ENCODE measurements at regions not wholly inside any gene's neighbourhood (a gene's known extent, or its start where the extent isn't known, plus 50 kb on each side); places are given as distances from the start of the nearest gene placed in this dataset.
A peak's percentile ranks its signal among the peaks of the same experiment; 100 is the strongest.

DNA sequence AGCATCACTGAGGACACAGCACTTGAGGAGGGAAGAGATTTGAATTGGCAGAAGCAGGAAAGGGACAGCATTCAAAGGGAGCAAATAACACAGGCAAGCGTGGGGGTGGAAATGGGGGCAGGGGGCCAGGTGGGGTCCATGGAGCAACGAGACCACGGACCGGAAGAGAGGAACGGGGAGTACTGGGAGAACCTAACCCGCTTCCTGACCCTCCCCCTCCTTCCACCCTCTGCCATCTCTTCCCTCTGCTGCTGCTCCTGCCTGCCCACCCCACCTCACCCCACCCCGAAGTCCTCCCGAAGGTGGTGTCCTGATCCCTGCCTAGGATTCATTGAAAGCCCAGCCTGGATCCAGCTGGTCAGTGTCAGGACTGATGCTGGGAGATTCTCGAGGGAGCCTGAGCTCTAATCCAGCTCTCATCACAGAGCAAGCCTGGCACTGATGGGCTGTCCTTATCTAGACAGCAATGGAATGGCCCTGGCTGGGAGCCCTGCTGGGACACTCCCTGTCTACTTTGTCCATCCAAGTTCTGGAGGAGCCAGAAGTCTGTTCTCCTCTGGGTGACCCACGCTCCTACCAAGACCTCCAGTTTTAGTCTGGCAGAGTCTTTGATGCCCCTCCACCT is 105.0 kb downstream of the TRIM29 start:
- no peak for DNase-seq

DNA sequence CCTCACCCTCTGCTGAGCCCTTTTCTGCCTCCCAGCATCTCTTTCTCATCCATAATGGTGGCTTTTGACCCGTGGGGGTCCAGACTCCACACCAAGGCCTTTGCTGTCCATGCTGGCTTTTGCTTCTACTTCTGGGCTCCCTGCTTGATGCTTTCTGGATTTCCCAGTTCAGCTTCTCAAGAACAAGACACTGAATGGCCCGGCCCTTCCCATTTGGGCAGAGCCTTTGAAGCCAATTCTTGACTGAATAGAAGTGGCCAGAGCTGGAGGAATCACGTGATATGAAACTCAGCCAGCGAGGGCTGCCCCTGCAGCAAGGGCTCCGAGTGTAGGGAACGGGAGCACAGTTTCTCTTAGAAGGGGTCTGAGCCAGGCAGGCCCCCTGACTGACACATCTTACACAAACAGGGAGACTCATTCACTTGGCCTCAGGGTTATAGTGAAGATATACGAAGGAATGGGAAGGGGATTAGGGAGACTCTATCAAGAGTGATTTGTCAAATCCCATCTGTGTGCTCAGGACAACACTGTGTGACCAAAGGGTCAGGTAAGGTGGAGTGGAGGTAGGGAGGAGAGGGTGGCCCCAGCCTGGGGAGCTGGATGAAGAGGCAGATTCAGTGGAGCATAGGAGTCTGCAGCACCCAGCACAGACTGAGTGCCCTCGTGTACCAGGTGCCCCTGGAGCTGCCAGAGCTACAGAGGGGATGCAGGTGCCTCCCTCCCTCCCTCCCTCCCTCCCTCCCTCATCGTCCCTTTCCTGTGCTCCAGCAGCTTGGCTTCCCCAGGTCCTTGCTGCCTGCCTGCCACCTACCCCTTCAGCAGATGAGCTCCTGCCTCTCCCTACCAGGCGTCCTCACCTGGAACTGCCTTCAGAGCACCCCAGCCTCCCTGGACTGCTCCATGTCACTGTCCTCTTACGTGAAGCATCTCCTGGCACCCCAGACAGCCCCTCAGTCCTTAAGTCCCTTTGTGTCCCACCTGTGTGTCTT is 106.0 kb downstream of the TRIM29 start:
- DNase-seq, result no peak

DNA sequence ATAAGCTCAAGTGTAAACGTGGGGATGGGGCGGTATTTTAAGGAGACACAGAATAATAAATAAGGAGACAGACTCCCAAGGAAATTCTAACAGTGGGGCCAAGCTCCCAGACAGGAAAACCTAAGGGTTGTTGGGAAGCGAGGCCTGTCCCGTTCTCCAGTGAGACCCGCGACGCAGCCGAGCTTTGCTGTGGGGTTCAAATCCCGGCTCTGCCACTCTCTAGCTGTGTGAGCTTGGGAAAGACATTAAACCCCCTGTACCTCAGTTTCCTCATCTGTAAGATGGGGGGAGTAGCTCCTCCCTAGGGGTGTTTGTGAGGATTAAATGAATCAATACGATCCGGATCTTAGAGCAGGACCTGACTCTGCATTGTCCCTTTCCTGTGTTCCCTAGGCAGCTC is 106.8 kb downstream of the TRIM29 start:
- no peak for DNase-seq

GRCh38 chr11:120030411-120030810 is 107.5 kb downstream of the TRIM29 start:
- DNase-seq, result no peak

DNA sequence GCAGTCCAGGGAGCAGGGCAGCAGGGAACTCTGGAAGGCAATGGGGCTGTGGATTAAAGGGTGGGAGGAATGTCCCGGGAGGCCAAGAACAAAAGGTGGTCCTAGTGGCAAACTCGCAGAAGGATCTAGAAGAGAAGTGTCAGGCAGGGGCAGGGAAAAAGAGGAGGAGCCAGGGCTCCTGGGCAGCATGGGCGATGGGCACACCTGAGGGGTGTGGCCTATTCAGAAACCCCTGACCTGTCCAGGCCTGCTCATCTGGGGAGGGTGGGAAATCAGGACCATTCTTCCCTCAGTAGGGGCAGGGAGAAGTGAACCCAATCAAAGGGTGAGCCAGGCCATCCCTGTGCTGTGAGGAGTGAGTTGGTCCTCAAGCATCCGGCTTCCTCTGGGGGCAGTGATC is 108.6 kb downstream of the TRIM29 start:
- DNase-seq, result no peak

- DNase-seq, result no peak
Measured at GRCh38 chr11:120028897-120029258, 109.0 kb downstream of the TRIM29 start.

GRCh38 chr11:120028181-120028896 is 109.6 kb downstream of the TRIM29 start:
- DNase-seq, result no peak

DNA sequence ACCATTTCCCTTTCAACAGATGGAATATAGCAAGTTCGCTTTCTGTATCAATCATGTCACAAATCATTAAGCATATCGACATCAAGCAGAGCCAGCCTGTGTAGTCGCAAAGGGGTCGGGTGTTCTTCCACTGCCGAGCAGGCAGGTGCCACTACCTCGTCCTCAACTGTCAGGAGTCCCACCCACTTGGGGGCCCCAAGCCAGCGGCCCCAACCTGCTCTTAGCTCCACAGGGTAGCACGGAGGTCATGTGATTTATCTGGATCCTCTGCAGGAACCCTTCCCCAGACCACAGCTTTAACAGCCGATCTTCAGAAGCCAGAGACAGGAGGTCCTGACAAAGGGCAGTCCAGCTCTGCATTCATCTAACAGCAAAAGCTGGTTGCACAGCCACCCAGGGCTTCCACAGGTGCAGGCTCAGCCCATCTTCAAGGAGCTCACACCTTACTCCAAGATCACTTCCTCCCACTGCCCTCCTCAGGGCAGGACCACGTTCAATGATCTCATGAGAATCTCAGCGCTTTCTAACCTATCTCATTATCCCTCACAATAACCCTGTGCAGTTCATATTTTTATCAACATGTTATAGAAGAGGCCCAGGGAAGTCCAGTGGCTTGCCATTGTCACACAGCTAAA is 110.2 kb downstream of the TRIM29 start:
- DNase-seq, result no peak

DNA sequence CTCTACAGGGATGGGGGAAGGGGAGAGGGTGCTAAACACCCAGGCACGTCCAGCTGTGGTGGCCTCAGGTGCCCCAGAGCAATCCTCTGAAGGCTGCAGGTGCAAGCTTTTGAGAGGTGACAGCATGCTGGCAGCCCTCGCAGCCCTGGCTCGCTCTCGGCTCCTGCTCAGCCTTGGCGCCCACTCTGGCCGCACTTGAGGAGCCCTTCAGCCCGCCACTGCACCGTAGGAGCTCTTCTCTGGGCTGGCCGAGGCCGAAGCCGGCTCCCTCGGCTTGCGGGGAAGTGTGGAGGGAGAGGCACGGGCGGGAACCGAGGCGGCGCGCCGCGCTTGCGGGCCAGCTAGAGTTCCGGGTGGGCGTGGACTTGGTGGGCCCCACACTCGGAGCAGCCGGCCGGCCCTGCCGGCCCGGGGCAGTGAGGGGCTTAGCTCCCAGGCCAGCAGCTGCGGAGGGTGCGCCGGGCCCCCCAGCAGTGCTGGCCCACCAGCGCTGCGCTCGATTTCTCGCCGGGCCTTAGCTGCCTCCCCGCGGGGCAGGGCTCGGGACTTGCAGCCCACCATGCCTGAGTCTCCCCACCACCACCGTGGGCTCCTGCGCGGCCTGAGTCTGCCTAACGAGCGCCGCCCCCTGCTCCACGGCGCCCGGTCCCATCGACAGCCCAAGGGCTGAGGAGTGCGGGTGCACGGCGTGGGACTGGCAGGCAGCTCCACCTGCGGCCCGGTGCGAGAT is 112.1 kb downstream of the TRIM29 start:
- no peak for DNase-seq

DNA sequence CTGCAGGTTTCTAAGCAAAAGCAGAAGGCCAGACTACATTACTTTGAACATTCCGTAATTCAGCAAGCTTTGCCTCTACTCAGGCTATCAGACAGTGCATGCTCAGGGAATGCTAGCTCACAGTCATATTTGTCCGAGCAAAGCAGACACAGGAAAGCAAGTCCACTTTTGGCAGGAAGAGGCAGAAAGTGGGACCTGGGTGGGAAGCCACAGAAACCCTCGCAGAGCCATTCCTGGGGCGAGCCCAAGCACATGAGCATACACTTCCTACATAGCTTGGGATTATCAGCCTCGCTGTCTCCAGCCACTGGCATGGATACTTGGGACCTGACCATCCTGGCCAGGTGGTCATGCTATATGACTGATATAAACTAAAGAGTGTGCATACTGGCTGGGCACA is 113.3 kb downstream of the TRIM29 start:
- no peak for DNase-seq

DNA sequence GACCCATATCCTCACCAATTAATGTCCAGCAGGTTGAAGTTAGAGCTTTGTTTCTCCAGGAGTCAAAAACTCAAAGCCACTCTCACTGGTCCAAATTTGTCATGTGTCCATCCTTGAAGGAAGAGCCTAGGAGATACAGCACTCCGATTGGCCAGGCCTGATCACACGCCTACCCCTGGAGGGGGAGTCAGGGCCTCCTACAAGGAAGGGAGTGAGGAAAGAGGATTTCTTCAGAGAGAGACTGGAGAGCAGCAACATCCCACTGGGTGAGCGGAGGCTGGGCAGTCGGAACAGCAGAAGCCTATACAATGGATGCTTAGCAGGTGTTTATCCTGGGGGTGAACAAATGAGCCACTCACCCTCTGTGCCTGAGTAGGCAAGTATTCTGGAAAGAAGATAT is 113.9 kb downstream of the TRIM29 start:
- no peak for DNase-seq

DNA sequence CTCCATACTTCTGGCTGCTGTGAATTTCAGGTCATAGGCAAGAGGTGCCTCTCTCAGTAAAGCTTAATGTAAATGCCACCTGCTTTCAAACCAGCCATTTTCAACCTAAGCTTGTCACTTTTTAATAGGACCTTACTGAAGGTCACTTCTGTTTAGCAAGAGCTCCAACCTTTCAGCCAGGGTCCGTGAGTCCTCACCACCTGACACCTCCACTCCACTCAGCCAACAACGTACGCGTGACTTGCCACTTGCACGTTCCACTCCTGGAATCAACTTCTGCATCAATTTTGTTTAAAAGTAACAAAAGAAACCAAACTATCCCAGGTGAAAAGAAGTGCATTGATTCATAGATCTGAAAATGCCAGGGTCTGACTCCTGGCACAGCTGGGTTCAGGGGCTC is 114.4 kb downstream of the TRIM29 start:
- DNase-seq, result no peak

DNA sequence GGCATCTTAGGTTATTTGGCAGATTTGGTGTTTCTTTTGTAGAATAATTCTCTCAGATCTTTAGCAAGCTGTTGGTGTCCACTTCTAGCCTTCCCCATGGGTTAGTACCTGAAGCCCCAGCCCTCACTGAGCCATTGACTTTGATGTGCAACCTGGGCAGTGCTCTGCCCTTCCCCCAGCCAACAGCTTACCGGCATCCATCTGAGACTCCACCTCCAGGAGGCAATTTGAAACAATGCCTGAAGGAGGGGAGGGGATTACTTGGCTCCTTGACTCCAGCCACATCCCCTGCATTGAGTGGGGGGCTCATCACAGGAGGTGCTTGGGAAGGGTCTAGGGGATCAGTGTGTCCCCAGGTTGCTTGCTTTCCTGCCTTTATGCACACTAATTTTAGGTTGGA is 114.8 kb downstream of the TRIM29 start:
- no peak for DNase-seq

GRCh38 chr11:120022617-120023016 is 115.3 kb downstream of the TRIM29 start:
- DNase-seq, result no peak

- DNase-seq, result no peak
Measured at GRCh38 chr11:120021978-120022377, 115.9 kb downstream of the TRIM29 start.

DNA sequence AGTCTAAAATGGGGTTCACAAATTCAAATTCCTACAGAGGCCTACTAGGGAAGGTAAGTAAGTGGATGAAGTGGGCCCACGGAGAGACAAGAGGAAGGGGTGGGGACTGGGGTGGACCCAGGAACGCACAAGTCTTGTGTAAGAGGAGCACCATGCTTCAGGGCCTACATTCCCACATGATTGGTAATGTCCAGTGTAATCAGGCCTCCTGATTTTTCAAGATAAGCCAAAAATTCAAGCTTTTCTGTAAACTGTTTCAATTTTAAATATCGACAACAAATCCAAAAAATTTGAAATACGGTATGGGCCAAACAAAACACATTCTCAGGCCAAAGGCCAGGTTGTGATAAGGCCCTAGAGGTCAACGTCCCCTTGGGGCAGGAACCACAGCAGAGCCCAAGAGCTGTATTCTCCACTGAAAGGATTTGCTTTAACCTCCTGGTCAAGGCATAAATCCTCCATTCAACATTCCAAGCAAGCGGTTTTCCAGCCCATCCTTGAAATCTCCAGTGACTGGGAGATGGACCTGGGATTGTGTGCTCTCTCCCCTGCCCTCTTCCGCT is 116.4 kb downstream of the TRIM29 start:
- DNase-seq, result no peak

DNA sequence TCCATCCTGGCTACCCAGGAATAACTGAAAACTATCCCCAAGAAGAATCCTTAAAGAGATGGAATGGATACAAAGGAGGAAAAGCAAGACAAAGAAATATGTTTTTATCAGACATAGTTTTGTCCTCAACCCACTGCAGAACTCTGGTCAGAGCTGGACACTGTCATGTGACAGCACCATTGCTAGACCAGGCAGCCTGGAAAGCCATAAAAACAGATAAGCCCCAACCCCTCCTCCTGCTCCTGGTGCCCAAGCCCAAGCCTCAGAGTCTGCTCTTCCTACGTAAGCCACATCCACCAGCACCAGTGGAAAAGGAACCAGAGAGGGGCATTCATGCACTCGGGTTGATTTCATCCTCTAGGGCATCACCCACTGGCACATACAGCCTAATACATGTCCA is 116.9 kb downstream of the TRIM29 start:
- no peak for DNase-seq

DNA sequence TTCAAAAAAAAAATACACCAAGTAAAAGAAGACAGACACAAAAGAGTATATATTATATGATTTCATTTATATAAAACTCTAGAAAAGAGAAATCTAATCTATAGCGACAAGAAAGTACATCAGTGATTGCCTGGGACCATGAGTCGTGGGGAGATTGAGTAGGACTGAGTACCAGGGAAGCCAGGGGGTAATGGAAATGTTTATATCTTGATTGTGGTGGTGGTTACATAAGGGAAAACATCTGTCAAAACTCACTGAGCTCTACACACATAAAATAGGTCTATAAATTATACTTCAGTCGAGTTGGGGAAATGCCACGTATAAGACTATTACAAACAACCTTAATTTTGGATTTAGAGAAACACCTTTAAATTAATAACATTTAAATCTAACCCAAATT is 117.4 kb downstream of the TRIM29 start:
- no peak for DNase-seq

- DNase-seq, result no peak
Measured at GRCh38 chr11:120019191-120019590, 118.7 kb downstream of the TRIM29 start.

GRCh38 chr11:120017582-120018150 is 120.2 kb downstream of the TRIM29 start:
- DNase-seq, result no peak

GRCh38 chr11:120013325-120014250 is 124.3 kb downstream of the TRIM29 start:
- peak; percentile 22 for DNase-seq

Measured in HCEC 1CT (cell line).